ENCODE measurements at regions not wholly inside any gene's neighbourhood (a gene's known extent, or its start where the extent isn't known, plus 50 kb on each side); places are given as distances from the start of the nearest gene placed in this dataset.

DNA sequence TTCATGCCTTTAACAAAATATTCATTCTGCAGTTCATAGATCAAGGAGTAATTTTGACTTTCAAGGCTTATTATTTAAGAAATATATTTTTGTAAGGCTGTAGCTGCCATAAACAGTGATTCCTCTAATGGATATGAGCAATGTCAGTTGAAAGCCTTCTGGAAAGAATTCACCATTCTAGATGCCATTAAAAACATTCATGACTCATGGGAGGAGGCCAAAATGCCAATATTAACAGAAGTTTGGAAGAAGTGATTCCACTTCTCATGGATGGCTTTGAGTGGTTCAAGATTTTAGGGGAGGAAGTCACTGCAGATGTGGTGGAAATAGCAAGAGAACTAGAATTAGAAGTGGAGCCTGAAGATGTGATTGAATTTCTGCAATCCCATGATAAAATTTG, 229.1 kb downstream of the DEPDC1B start:
- H3K27ac ChIP-seq (ENCODE audit: low read depth, low read length) = no peak overlapping the region
- no peaks in the 10 kb centered on the region for H3K9me3 ChIP-seq (ENCODE audit: control insufficient read depth, low read length)
- no peaks in the 10 kb centered on the region for H3K27me3 ChIP-seq (ENCODE audit: control insufficient read depth, insufficient read depth, low read length, poor library complexity, severe bottlenecking)
- DNase-seq = no peak
- TF ChIP-seq, protein P1, sequence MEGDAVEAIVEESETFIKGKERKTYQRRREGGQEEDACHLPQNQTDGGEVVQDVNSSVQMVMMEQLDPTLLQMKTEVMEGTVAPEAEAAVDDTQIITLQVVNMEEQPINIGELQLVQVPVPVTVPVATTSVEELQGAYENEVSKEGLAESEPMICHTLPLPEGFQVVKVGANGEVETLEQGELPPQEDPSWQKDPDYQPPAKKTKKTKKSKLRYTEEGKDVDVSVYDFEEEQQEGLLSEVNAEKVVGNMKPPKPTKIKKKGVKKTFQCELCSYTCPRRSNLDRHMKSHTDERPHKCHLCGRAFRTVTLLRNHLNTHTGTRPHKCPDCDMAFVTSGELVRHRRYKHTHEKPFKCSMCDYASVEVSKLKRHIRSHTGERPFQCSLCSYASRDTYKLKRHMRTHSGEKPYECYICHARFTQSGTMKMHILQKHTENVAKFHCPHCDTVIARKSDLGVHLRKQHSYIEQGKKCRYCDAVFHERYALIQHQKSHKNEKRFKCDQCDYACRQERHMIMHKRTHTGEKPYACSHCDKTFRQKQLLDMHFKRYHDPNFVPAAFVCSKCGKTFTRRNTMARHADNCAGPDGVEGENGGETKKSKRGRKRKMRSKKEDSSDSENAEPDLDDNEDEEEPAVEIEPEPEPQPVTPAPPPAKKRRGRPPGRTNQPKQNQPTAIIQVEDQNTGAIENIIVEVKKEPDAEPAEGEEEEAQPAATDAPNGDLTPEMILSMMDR (conservative IDR thresholded peaks at IDR 0.05) = no peak
- no peaks in the 10 kb centered on the region for H3K36me3 Mint-ChIP-seq (ENCODE audit: low read depth)
- no peak overlapping the region for H3K4me3 ChIP-seq (ENCODE audit: low read length)
- H3K36me3 ChIP-seq (ENCODE audit: control insufficient read depth, insufficient read depth, low read length) = no peaks in the 10 kb centered on the region
- H3K4me1 ChIP-seq (ENCODE audit: control insufficient read depth, insufficient read depth, low read length) = no peaks in the 10 kb centered on the region
- no peak overlapping the region for H3K9ac ChIP-seq (ENCODE audit: extremely low read depth, low read length, poor library complexity, severe bottlenecking)
- H3K27ac Mint-ChIP-seq = no peak overlapping the region
- H3K9me3 Mint-ChIP-seq = peaks cover 2% of the 10 kb centered on the region
- H3K4me3 Mint-ChIP-seq = no peak overlapping the region
- peaks cover 2% of the 10 kb centered on the region for H3K4me1 Mint-ChIP-seq
- H3K27me3 Mint-ChIP-seq (ENCODE audit: insufficient read depth) = peaks cover 4% of the 10 kb centered on the region

DNA sequence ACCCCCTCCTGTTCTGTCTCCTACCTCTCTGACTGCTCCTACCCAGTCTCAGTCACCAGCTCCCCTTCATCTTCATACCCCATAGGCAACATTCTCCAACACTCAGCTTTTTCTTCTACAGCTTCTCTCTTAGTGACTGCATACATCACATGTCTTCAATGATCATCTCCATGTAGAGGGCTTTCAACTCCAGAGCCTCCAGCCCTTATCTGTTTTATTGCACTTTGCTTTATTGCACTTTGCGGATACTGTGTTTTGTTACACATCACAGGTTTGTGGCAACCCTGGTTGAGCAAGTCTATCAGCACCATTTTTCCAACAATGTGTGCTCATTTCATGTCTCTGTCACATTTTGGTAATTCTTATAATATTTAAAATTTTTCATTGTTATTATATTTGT, 230.7 kb downstream of the DEPDC1B start:
- 86 to 97% methylated on average over 1 of the region's 1 CpG for WGBS, 2 experiments (ENCODE audit: insufficient coverage in 1 of 2, insufficient read length in 1 of 2)
- no peaks in the 10 kb centered on the region for H3K4me1 Mint-ChIP-seq

DNA sequence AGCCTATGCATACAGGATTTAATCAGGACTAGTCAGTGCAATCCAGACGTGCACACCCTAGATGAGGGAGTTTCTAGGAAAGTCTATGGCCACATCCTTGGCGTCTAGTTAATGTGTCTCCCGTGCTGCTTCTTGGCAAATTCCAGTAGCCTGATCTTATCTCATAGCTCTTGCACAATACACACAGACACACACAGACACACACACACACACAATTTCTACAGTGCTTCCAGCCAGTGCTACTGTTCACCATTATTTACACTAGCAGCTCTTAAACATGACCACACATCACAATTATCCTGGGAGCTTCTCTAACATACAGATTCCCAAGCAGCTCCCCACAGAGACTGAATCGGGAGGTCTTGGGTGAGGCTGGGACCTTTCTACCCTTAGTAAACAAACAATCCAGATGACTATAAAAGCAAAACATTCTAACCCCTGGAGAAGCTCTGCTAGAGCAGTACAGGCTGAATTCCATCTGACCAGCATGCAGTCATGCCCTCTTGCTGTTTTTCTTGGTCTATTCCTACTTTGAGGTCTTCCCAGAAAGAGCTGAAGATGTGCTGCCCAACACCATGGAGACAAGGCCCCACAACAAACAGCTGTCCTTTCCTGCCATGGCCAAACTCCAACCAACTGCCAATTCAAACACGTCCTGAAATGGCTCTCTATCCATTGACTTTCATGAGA, 236.6 kb downstream of the DEPDC1B start:
- H3K27ac Mint-ChIP-seq = no peak overlapping the region
- peaks cover 2% of the 10 kb centered on the region for H3K27me3 Mint-ChIP-seq (ENCODE audit: insufficient read depth)
- TF ChIP-seq, protein P1 (conservative IDR thresholded peaks at IDR 0.05) = no peak
- H3K4me1 Mint-ChIP-seq = no peaks in the 10 kb centered on the region
- Histone ChIP-seq H3K9ac (ENCODE audit: extremely low read depth, low read length, poor library complexity, severe bottlenecking) (no peak overlapping the region), H3K27ac (ENCODE audit: low read depth, low read length) (no peak overlapping the region), H3K4me1 (ENCODE audit: control insufficient read depth, insufficient read depth, low read length) (no peaks in the 10 kb centered on the region), H3K27me3 (ENCODE audit: control insufficient read depth, insufficient read depth, low read length, poor library complexity, severe bottlenecking) (no peaks in the 10 kb centered on the region), H3K9me3 (ENCODE audit: control insufficient read depth, low read length) (no peaks in the 10 kb centered on the region), H3K4me3 (ENCODE audit: low read length) (no peak overlapping the region), H3K36me3 (ENCODE audit: control insufficient read depth, insufficient read depth, low read length) (no peaks in the 10 kb centered on the region)
- no peak for DNase-seq
- H3K4me3 Mint-ChIP-seq = no peak overlapping the region
- H3K9me3 Mint-ChIP-seq = no peaks in the 10 kb centered on the region
- H3K36me3 Mint-ChIP-seq (ENCODE audit: low read depth) = no peaks in the 10 kb centered on the region
- 91% methylated on average over 5 of the region's 5 CpGs; no CpG with 5 or more reads in 1 of the 2 experiments for WGBS, 2 experiments (ENCODE audit: insufficient coverage in 1 of 2, insufficient read length in 1 of 2)

More for the DNA sequence above, 230.7 kb downstream of the DEPDC1B start:
- H3K27me3 Mint-ChIP-seq (ENCODE audit: insufficient read depth) = peaks cover 4% of the 10 kb centered on the region
- Histone ChIP-seq H3K9ac (ENCODE audit: extremely low read depth, low read length, poor library complexity, severe bottlenecking) (no peak overlapping the region), H3K9me3 (ENCODE audit: control insufficient read depth, low read length) (no peaks in the 10 kb centered on the region), H3K4me3 (ENCODE audit: low read length) (no peak overlapping the region), H3K4me1 (ENCODE audit: control insufficient read depth, insufficient read depth, low read length) (no peaks in the 10 kb centered on the region), H3K36me3 (ENCODE audit: control insufficient read depth, insufficient read depth, low read length) (no peaks in the 10 kb centered on the region), H3K27me3 (ENCODE audit: control insufficient read depth, insufficient read depth, low read length, poor library complexity, severe bottlenecking) (no peaks in the 10 kb centered on the region), H3K27ac (ENCODE audit: low read depth, low read length) (no peak overlapping the region)
- TF ChIP-seq, protein P1 (conservative IDR thresholded peaks at IDR 0.05) = no peak
- no peak overlapping the region for H3K4me3 Mint-ChIP-seq
- H3K27ac Mint-ChIP-seq = no peak overlapping the region
- H3K36me3 Mint-ChIP-seq (ENCODE audit: low read depth) = no peaks in the 10 kb centered on the region
- peaks cover 2% of the 10 kb centered on the region for H3K9me3 Mint-ChIP-seq
- no peak for DNase-seq
